HG02973 (cell line): ENCODE measurements at regions not wholly inside any gene's neighbourhood (a gene's known extent, or its start where the extent isn't known, plus 50 kb on each side); places are given as distances from the start of the nearest gene placed in this dataset.
A peak's percentile ranks its signal among the peaks of the same experiment; 100 is the strongest.
"Not testable (repeated sequence)": the region's sequence is repeated elsewhere in the genome, so short reads cannot be mapped to it uniquely, and the experiment has no call there.

Source experiments
- ATAC-seq: cut with Tn5 transposase; IDR thresholded peaks from one replicate; pipeline ENCODE4 v1.9.1; 2021; ENCODE audit warnings: moderate library complexity; ENCODE audit not compliant: unreplicated experiment

DNA sequence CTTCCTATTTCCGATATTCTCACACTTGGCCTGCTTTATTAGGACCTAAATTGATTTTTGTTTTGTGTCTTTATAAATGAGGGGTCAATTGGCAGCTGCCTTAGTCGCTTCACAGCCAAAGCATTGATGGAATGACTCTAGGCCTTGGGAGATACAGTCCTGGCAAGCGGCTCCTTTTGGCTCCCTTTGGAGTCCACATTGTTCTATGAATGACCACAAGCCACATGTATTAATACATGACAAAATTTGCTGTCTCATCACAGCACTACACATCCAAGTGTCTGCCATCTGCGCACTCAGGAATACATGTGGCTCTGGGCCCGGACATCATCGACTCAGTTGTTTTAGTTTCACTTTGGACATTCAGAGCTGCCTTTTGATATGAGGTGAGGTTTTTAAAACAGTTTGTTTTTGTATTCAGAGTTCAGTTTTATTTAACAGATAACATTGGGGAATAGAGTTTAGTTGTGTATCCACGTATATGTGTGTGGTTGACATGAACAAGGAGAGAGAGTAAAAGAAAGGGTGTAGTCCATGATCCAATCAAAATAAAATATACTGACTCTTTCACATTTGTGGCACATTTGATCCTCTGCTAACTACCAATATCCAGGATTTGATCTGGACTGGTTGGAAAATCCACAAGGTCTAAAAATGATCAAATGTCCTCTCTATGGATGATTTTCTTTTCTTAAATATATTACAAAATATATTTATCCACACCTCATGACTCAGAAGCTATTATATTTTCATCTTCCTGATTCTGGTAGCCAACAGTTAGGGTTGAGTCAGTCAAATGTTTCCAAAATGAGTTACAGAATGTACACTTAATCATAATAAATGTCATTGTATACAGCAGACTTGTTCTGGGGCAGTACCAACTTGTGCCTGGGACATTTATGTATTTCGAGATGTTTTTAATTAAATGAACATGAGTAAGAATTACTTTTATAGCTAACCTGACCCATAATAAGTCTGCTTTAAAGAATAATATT is 114.0 kb upstream of the MTAP start:
- no peak for ATAC-seq

DNA sequence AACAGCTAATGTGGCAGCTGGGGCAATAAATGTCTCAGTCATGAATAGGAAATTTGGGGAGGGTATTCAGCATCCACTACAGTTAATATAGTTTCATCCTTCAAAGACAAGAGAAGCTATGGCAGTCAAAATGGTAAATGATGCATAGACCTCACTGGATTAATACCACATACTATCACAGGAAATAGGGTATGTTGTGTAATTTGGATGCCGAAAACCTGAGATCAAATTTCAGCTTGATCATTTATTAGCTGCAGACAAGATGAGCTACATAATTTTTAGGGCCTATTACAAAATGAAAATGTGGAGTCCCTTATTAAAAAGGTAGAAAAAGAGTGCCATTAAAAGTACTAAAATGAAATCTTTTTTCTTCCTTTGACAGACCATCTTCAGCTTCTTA is 112.6 kb upstream of the MTAP start:
- no peak for ATAC-seq

DNA sequence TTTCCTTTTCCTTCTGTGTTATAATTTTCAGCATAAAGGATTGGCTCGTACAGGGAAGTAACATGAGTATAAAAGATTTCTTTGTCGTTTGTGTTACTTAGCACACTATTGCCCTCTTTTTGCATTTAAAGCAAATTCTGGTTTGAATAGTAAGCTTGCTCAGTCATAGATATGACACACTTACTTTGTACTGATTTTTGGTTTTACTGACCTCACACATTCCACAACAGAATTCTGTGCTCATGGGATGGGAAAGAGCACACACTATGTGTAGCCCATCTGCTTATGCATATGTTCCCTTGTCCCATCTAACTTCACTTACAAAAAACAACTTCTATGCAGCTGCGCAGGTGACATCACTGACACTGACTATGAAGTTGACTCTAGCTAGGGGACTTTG is 111.9 kb upstream of the MTAP start:
- no peak for ATAC-seq

DNA sequence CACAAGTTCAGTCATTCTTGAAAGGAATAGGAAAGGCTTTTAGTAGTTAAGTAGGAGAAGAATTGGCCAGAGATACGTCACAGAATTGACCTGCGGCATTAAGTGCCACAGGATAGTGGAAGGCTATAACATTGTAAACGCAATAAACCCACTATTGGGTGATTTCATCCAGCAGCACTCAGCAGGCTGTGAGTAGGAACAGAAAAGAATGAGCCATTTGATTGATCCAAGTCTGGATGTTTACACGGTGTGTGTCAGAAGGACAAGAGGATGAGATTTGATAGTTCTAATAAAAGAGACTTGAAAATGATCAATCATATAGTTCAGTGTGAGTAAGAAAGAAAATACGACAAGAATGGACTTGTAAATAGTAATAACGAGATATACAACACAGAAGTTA is 110.0 kb upstream of the MTAP start:
- no peak for ATAC-seq

GRCh38 chr9:21694424-21694823 is 108.0 kb upstream of the MTAP start:
- no peak for ATAC-seq

DNA sequence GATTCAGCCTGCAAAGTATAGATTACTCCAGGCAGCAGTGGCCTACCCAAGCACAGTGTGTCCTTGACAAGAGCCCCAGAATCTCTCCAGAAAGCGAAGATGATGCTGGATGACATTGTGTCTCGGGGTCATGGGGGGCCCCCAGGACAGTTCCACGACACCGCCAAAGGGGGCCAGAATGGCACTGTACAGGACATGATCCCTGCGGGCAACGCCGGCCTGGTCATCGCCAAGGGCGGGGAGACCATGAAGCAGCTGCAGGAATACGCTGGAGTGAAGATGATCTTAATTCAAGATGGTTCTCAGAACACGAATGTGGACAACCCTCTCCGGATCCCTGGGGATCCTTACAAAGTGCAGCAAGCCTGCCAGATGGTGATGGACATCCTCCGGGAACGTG is 107.0 kb upstream of the MTAP start:
- no peak for ATAC-seq

GRCh38 chr9:21695874-21696341 is 106.5 kb upstream of the MTAP start:
- ATAC-seq, result no peak

GRCh38 chr9:21696411-21696871 is 106.0 kb upstream of the MTAP start:
- ATAC-seq, result no peak

DNA sequence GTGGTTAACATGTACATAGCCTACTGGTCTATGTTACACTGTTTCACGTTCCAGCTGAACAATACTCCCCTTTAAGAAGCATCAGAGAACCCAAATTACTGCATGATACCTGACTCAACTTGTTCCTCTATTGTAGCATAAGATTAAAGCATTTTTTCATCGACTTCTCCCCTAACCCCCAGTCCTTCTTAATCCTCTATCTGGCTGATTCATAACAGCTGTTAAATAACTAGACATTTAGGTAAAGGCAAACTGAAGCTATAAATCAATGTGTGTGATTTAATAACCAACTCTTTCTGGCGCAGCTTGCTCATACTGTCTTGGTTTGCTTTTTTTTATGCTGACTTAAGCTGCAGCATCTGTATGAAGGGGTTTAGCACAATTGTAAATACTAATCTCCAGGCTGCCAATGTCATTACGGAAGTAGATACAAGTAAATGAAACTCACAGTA is 94.2 kb upstream of the MTAP start:
- ATAC-seq, result no peak

GRCh38 chr9:21708856-21709255 is 93.6 kb upstream of the MTAP start:
- no peak for ATAC-seq

- peak; percentile 44 for ATAC-seq
Measured at GRCh38 chr9:21709464-21710058, 92.9 kb upstream of the MTAP start.

DNA sequence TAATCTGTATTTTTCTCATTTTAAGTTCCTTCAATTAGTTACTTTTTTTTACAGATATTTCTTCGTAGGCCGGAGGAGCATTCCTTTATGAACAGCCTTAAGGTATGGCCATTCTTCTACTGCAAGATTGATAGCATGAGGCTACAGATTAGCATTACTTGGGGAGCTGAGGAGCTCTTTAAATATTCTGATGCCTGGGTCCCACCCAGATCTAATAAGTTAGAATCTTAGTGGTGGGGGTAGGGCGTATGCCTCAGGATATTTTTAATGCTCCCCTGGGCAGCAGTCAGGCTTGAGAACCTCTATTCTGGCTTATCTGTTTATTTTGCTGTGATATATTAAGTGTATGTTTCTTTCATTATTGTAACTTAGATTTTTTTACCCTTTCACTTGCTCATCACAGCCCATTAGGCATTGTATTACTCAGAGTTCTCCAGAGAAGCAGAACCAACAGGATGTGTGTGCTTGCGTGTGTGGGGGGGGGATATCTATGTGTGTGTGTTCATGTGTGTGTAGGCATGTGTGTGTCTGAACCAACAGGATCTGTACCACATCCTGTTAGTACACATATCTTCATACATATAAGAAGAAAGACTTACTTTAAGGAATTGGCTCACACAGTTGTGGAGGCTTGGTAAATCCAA is 91.8 kb upstream of the MTAP start:
- no peak for ATAC-seq

GRCh38 chr9:21711504-21711903 is 90.9 kb upstream of the MTAP start:
- peak; percentile 53 for ATAC-seq

DNA sequence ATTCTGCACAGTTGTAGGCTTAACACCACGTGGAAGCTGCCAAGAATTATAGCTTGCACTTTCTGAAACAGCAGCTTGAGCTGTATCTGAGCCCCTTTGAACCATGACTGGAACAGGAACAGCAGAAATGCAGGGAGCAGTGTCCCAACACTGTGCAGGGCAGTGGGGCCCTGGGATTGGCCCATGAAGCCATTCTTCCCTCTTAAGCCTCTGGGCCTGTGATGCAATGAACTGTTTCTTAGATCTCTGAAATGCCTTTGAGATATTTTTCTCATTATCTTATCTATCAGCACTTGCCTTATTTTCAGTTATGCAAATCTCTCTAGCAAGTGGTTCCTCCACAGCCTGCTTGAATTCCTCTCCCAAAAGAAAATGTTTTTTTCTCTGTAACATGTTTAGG is 87.0 kb upstream of the MTAP start:
- ATAC-seq, result no peak

GRCh38 chr9:21720758-21721157 is 81.7 kb upstream of the MTAP start:
- no peak for ATAC-seq

- not testable (repeated sequence) for ATAC-seq
Measured at GRCh38 chr9:21727411-21727810, 75.0 kb upstream of the MTAP start.

GRCh38 chr9:21728781-21729180 is 73.7 kb upstream of the MTAP start:
- ATAC-seq, result no peak

DNA sequence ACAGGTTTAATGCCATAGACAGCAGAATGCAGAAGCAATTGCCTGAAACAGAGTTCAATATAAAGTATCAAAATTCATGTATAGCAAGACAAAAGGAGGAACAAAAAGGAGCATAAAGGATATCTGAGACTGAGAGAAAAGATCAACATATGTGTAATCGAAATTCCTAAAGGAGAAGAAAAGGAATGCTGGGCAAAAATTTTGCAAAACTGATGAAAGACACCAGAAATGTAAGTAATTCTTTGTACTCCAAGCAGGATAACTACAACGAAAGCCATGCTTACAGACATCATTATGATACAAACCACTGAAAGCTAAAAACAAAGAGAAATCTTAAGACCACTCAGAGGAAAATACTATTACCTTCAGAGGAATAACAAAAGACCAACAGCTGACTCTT is 72.8 kb upstream of the MTAP start:
- no peak for ATAC-seq

DNA sequence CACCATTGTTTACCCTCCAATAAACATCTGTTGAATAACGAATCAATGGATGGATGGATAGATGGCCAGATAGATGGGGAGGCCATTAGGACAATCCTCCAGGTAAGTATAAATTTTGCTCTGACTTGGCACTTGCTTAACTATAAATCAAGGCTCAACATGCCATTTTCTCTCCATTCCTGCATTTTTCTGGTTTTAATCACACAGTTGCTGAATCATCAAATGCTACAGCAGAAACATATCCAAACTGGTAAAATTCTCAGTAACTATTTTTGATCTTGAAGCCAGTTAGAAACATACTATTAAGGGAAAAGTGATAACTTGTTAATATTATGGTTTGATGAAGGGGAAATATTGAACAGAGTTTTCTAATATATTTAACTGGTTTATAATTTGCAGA is 71.5 kb upstream of the MTAP start:
- ATAC-seq, result no peak

GRCh38 chr9:21741151-21741550 is 61.3 kb upstream of the MTAP start:
- ATAC-seq, result no peak

GRCh38 chr9:21744320-21744719 is 58.1 kb upstream of the MTAP start:
- ATAC-seq, result no peak

GRCh38 chr9:21744841-21745240 is 57.6 kb upstream of the MTAP start:
- no peak for ATAC-seq
